Ascending aorta (tissue), 2 donors: ENCODE measurements at regions not wholly inside any gene's neighbourhood (a gene's known extent, or its start where the extent isn't known, plus 50 kb on each side); places are given as distances from the start of the nearest gene placed in this dataset.

Source experiments
- DNase-seq, 2 donors: peaks; one replicate each; pipeline ENCODE4 v3.0.0-alpha.2; 2019; ENCODE audit warnings: low spot score in 2 of 2
- H3K27ac ChIP-seq, 2 donors: fragments of 200-600 bp; sonication (generic); one replicate each; pipeline ENCODE4 v1.5.1; 2016 to 2017; ENCODE audit warnings: mild to moderate bottlenecking in 1 of 2
- H3K27me3 ChIP-seq: fragments of 200-600 bp; sonication (generic); one replicate; pipeline ENCODE4 v1.5.1; 2017
- H3K36me3 ChIP-seq, 2 donors: fragments of 200-600 bp; sonication (generic); one replicate each; pipeline ENCODE4 v1.5.1; 2016
- H3K4me1 ChIP-seq, 2 donors: fragments of 200-600 bp; sonication (generic); one replicate each; pipeline ENCODE4 v1.5.1; 2016 to 2017; ENCODE audit warnings: mild to moderate bottlenecking in 1 of 2
- H3K4me3 ChIP-seq, 2 donors: fragments of 200-600 bp; sonication (generic); one replicate each; pipeline ENCODE4 v1.5.1; 2016 to 2017; ENCODE audit warnings: mild to moderate bottlenecking in 1 of 2
- H3K9me3 ChIP-seq, 2 donors: fragments of 200-600 bp; sonication (generic); one replicate each; pipeline ENCODE4 v1.5.1; 2016
- intact Hi-C: fragments of 100-400 bp; cut with DNase I; formaldehyde crosslinking; loops from one replicate; pipeline ENCODE4 v1.15.1; 2023
- TF ChIP-seq, protein P1 (sequence below), 3 experiments: fragments of 200-600 bp in 2 of 3; fragments of 450-650 bp in 1 of 3; sonication (generic) in 2 of 3; IDR thresholded peaks; one replicate each; pipeline ENCODE4 v1.5.1; 2016 to 2019; ENCODE audit warnings: antibody characterized with exemption in 3 of 3, mild to moderate bottlenecking in 1 of 3, moderate library complexity in 1 of 3

DNA sequence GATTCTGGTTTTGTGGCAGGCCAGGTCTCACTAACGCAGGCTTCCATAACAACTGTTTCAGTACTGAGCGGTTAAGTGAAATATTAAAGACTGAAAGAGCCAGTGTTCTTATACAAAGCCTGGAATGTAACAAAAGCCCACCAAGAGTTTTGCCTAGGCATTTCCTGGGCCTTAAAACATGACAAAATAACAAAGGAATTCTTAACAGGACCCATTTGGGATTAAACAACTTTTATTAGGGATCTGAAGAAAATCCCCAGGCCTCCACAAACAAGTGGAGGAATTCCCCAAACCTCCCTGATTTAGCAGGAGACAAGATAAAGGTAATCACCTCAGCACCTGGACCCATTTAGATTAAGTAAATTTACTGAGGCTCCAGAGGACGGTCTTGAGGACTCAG, 799.7 kb upstream of the SPRY2 start:
- intact Hi-C loops, result no loop called here
- H3K4me1 ChIP-seq, result no peaks in the 10 kb centered on the region
- H3K9me3 ChIP-seq, result no peaks in the 10 kb centered on the region
- TF ChIP-seq, protein P1, sequence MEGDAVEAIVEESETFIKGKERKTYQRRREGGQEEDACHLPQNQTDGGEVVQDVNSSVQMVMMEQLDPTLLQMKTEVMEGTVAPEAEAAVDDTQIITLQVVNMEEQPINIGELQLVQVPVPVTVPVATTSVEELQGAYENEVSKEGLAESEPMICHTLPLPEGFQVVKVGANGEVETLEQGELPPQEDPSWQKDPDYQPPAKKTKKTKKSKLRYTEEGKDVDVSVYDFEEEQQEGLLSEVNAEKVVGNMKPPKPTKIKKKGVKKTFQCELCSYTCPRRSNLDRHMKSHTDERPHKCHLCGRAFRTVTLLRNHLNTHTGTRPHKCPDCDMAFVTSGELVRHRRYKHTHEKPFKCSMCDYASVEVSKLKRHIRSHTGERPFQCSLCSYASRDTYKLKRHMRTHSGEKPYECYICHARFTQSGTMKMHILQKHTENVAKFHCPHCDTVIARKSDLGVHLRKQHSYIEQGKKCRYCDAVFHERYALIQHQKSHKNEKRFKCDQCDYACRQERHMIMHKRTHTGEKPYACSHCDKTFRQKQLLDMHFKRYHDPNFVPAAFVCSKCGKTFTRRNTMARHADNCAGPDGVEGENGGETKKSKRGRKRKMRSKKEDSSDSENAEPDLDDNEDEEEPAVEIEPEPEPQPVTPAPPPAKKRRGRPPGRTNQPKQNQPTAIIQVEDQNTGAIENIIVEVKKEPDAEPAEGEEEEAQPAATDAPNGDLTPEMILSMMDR (IDR thresholded peaks at IDR 0.05), result no peak
- H3K27me3 ChIP-seq, result no peaks in the 10 kb centered on the region
- no peak for DNase-seq
- no peak overlapping the region for H3K27ac ChIP-seq
- no peak overlapping the region for H3K4me3 ChIP-seq
- H3K36me3 ChIP-seq, result no peaks in the 10 kb centered on the region

DNA sequence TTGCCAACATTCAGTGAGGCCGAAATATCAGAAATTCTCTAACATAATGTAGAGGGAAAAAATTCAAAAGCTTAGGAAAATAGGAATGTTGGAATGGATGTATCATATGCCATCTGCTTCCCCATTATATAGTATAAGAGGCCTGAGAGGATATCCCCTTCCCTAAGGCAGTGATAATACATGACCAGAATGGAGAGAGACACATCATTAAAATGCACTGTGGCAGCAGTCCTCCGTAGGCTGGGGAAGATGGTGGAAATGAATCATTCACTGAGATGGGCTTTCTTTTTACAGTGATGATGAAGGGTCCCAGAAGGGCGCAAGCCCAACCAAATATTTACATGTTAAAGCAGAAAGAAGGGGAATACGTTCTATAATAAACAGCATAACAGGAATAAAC, 799.1 kb upstream of the SPRY2 start:
- no peak for DNase-seq
- TF ChIP-seq, protein P1 (IDR thresholded peaks at IDR 0.05), result no peak
- Histone ChIP-seq H3K27ac (no peak overlapping the region), H3K4me1 (no peaks in the 10 kb centered on the region), H3K9me3 (no peaks in the 10 kb centered on the region), H3K4me3 (no peak overlapping the region), H3K36me3 (no peaks in the 10 kb centered on the region), H3K27me3 (no peaks in the 10 kb centered on the region)
- intact Hi-C loops, result no loop called here

DNA sequence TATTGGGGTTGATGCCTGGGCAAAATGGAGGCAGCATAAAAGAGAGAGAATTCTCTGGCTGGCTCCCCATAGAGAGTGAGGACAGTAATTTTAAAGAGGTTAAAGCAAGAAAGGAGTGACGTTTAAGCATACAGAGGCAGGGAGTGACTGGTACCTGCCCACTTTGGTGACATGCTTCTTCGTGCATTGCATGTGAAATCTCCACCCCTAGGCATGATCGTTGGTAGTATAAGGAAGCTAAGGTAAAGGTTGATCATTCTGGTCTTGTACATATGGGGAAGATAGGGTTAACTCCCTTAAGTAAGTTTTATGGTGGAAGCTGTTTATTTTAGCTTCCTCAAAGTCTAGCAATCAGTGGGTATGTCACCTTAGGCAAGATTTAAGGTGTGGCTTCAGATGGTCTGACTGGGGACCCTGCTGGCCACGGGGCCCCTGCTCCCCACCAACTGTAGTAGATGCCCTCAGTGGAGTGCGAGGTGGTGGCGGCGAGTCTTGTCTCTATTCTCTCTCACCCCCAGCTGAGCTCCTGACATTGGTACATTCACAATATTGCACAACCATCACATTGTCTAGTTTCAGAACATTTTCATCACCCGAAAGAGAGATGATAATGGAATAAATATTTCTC, 797.5 kb upstream of the SPRY2 start:
- H3K36me3 ChIP-seq, result no peaks in the 10 kb centered on the region
- TF ChIP-seq, protein P1 (IDR thresholded peaks at IDR 0.05), result no peak
- H3K4me1 ChIP-seq, result no peaks in the 10 kb centered on the region
- intact Hi-C loops, result no loop called here
- H3K9me3 ChIP-seq, result no peaks in the 10 kb centered on the region
- H3K27me3 ChIP-seq, result no peaks in the 10 kb centered on the region
- no peak overlapping the region for H3K4me3 ChIP-seq
- H3K27ac ChIP-seq, result no peak overlapping the region
- DNase-seq, result no peak

DNA sequence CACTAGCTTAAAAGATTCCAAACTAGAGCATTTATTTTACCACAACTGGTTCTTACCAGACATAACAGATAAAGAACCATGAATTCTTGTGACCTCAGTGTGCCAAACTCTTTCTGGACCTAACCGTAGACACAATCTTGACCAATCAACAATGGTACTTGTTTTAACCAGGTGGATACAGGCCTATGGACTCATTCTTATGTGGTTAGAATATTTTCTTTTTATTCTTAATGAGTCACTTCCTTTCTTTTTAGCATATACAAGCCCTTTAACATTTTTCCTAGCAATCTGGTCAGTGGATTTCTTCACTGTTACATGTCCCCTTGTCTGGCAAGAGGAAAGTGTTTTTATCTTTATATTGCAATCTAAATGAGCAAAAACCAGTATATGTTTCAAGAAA, 792.1 kb upstream of the SPRY2 start:
- Histone ChIP-seq H3K9me3 (no peaks in the 10 kb centered on the region), H3K4me3 (no peak overlapping the region), H3K27ac (no peak overlapping the region), H3K4me1 (no peaks in the 10 kb centered on the region), H3K27me3 (no peaks in the 10 kb centered on the region), H3K36me3 (no peaks in the 10 kb centered on the region)
- TF ChIP-seq, protein P1 (IDR thresholded peaks at IDR 0.05), result no peak
- DNase-seq, result no peak
- intact Hi-C loops, result no loop called here

DNA sequence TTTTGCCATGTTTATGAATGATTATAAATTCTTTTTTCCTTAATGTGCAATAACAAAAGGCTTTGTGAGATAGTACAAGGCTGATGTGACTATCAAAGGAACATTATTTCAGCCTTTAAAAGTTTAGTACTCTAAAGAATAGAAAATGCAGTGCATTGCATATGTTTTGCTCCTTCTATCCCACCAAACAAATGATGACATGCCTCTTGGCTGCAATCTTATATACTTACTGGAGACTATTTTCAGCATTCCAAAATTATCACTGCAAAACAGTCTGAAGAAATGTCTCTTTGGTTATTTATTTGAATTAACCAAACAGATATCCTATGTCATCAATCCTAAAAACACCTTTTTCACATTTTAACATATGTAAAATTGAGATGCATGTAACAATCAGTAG, 776.5 kb upstream of the SPRY2 start:
- Histone ChIP-seq H3K36me3 (no peaks in the 10 kb centered on the region), H3K27ac (no peak overlapping the region), H3K9me3 (no peaks in the 10 kb centered on the region), H3K27me3 (no peaks in the 10 kb centered on the region), H3K4me3 (no peak overlapping the region), H3K4me1 (no peaks in the 10 kb centered on the region)
- TF ChIP-seq, protein P1 (IDR thresholded peaks at IDR 0.05), result no peak
- intact Hi-C loops, result no loop called here
- no peak for DNase-seq
